PC-3 (cell line): ENCODE measurements at regions not wholly inside any gene's neighbourhood (a gene's known extent, or its start where the extent isn't known, plus 50 kb on each side); places are given as distances from the start of the nearest gene placed in this dataset.

ENCODE experiments used
- CTCF ChIP-seq: fragments of 300-600 bp; sonication (generic); conservative IDR thresholded peaks from 2 replicates; pipeline ENCODE4 v1.5.1; 2017; ENCODE audit warnings: antibody characterized with exemption, low read depth, mild to moderate bottlenecking, low read length
- EZH2 ChIP-seq: fragments of 300-600 bp; sonication (generic); IDR thresholded peaks from one replicate; pipeline ENCODE4 v1.6.1; 2017; ENCODE audit warnings: antibody characterized with exemption, mild to moderate bottlenecking, low read length; ENCODE audit not compliant: unreplicated experiment

GRCh38 chr17:5683241-5683640 lies 98.9 kb upstream of the NLRP1 start:
- TF ChIP-seq CTCF (no peak), EZH2 (no peak)
